CD4-positive, alpha-beta T cell treated with Interleukin-2 at 100 ng/mL for 4 hours (primary cell): ENCODE measurements at regions not wholly inside any gene's neighbourhood (a gene's known extent, or its start where the extent isn't known, plus 50 kb on each side); places are given as distances from the start of the nearest gene placed in this dataset.
"Not testable (repeated sequence)": the region's sequence is repeated elsewhere in the genome, so short reads cannot be mapped to it uniquely, and the experiment has no call there.

Experiments used
- DNase-seq: peaks from one replicate; pipeline ENCODE4 v3.0.0-alpha.2; 2020; ENCODE audit warnings: low spot score

GRCh38 chr14:97946641-97947040, 1149.5 kb downstream of the VRK1 start:
- no peak for DNase-seq

GRCh38 chr14:97948841-97949240, 1151.7 kb downstream of the VRK1 start:
- DNase-seq, result no peak

GRCh38 chr14:97956581-97957340, 1159.6 kb downstream of the VRK1 start:
- no peak for DNase-seq

DNA sequence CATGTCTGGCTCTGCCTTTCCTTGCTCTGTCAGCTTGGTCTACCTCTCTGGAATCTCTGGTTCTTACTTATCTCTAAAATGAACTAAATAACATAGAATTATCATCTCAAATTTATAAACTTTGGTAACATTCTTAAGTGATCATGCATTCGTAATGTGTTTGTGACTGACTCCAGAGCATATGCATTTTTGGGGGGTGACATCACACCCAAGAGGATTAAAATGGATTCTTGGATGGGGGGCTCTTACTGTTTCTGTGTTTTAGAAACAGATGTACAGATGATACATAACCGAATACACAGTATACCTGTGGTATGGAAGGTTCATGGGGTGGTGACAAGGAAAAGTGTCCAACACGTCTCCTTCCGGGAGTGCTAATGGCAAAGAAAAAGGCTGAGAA, 1162.1 kb downstream of the VRK1 start:
- DNase-seq, result no peak

GRCh38 chr14:97960436-97960835, 1163.3 kb downstream of the VRK1 start:
- no peak for DNase-seq

GRCh38 chr14:97970222-97970621, 1173.0 kb downstream of the VRK1 start:
- DNase-seq, result peak; percentile 50

- DNase-seq, result no peak
These were observed 1178.0 kb downstream of the VRK1 start for GRCh38 chr14:97975216-97975615.

DNA sequence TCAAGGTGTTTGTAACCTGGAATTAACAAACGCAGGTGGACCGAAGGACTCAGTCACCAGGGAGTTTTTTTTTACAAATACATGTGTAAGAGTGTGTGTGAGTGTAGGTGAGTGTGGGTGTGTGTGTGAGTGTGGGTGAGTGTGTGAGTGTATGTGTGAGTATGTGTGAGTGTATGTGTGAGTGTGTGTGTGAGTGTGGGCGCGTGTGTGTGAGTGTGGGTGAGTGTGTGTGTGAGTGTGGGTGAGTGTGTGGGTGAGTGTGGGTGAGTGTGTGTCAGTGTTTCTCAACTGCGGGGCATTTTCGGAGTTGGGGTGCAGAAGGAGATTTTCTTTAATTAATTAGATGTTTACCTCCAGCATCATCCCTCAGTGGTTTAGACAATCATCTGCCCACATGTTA, 1178.8 kb downstream of the VRK1 start:
- peak; percentile 43 for DNase-seq

GRCh38 chr14:97976861-97977260, 1179.7 kb downstream of the VRK1 start:
- no peak for DNase-seq

DNA sequence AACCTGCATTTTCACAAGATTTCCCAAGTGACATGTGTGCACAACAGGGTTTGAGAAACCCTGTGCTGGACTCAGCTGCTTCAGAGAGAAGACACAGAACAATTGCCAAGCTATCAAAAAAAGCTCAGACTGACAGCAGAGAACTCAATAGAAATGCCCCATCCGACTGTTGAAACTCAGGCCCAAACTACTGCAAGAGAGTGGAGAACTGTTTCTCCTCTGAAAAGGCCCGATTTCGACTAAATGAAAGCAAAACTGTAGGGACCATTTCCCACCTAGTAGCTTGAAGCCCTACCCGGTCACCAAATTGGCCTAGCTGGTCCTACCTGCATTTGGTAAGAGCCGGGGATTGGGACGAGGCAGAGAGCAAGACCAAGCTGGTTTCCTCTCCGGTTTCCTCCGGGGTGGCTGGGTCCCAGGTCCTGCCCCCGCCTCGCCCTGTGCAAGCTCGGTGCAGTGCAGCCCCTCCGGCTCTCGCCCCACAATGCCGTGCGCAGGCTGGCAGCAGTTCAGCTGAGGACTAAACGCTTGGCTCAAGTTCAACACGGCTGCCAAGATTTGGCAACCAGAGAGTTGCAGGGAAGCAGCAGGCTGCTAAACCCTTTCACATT, 1180.6 kb downstream of the VRK1 start:
- peak; percentile 73 for DNase-seq

DNA sequence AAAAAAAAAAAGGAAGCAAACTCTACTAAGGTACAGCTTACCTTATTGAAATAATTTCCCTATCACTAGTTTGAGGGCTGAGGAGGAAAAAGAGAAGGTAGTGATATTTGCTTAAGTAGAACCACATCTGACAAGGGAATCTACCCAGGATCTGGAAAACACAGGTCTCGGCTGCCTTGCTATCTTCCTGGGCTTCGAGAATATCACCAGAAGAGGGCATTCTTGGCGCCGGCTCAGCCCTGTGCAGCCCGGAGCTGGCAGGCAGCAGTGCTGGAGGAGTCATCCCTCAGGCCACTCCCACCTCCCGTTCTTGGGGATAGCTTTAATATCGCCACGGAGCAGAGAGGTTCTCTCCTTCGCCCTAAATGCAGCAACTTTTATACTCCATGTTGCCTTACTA, 1181.2 kb downstream of the VRK1 start:
- peak; percentile 80 for DNase-seq

DNA sequence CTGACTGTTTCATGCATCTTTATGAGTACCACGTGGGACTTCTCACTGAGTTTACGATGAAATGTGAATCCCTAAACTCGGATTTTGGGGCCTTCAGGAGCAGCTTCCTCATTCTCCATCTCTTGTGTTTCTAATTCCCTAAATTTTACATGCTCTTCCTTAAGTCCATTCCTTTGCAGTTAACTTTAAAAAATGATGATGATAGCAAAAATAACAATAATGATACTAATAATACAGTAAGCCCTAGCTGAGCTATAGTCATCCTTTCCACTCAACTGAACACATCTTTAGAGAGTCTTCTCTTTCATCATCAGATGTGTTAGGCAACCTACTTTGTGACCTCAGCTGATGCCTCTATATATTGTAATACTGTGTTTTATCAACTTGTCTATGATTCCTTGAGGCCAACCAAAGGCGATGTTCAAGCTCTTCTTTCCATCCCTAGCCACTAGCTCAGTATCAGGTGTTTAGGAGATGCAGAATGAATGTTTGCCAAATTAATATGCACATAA, 1196.4 kb downstream of the VRK1 start:
- no peak for DNase-seq

GRCh38 chr14:97994020-97994531, 1196.9 kb downstream of the VRK1 start:
- DNase-seq, result peak; percentile 58

GRCh38 chr14:97995038-97995437, 1197.9 kb downstream of the VRK1 start:
- DNase-seq, result no peak

DNA sequence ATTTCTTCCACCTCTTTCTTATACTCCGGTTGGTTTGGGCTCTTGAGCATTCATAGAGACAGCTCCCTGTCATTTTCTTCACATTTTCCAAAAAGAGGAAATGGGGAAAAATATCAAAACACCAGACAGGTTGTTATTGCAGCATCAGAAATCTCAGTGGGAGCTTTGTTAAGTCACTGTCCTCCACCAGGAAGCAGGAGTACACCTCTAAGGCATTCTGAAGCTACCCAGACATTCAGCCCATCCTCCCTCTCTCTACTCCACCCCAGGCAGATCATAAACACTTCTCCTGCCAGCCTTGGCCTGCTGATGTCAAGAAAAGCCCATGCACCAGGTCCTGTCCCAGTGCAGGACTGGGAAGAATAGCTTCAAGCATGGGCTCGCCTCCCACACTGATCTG, 1198.3 kb downstream of the VRK1 start:
- DNase-seq, result no peak

DNA sequence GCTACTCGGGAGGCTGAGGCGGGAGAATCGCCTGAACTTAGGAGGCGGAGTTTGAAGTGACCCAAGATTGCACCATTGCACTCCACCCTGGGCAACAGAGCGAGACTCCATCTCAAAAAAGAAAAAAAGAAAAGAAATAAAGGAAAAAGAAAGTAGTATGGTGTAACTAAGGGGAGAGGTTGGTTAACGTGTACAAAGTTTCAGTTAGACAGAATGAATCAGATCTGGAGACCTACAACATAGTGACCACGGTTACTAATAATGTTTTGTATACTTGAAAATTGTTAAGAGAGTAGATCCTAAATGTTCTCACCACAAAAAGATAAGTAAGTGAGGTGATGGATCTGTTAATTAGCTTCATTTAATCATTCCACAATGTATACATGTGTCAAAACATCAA, 1208.8 kb downstream of the VRK1 start:
- DNase-seq, result no peak

GRCh38 chr14:98008381-98009113, 1211.4 kb downstream of the VRK1 start:
- DNase-seq, result peak; percentile 24

- DNase-seq, result not testable (repeated sequence)
These were observed 1212.0 kb downstream of the VRK1 start for GRCh38 chr14:98009177-98009576.

GRCh38 chr14:98010784-98011183, 1213.6 kb downstream of the VRK1 start:
- no peak for DNase-seq

GRCh38 chr14:98014851-98015615, 1217.9 kb downstream of the VRK1 start:
- no peak for DNase-seq

GRCh38 chr14:98015921-98016320, 1218.7 kb downstream of the VRK1 start:
- DNase-seq, result no peak

GRCh38 chr14:98018628-98019027, 1221.4 kb downstream of the VRK1 start:
- DNase-seq, result peak; percentile 40
